GM12875 (cell line): ENCODE measurements at regions not wholly inside any gene's neighbourhood (a gene's known extent, or its start where the extent isn't known, plus 50 kb on each side); places are given as distances from the start of the nearest gene placed in this dataset.
"Not testable (repeated sequence)": the region's sequence is repeated elsewhere in the genome, so short reads cannot be mapped to it uniquely, and the experiment has no call there.

ENCODE experiments used
- H3K4me3 ChIP-seq: one replicate; pipeline ENCODE4 v1.5.1; 2011; ENCODE audit warnings: low read depth, low read length, control low read depth
- TF ChIP-seq, protein P1 (sequence below): IDR thresholded peaks from 2 replicates; pipeline ENCODE4 v1.5.1; 2011; ENCODE audit warnings: low read depth, mild to moderate bottlenecking, control low read depth, inconsistent platforms, low read length, moderate library complexity, borderline replicate concordance; ENCODE audit not compliant: insufficient read depth

- H3K4me3 ChIP-seq = no peak overlapping the region
- TF ChIP-seq, protein P1, sequence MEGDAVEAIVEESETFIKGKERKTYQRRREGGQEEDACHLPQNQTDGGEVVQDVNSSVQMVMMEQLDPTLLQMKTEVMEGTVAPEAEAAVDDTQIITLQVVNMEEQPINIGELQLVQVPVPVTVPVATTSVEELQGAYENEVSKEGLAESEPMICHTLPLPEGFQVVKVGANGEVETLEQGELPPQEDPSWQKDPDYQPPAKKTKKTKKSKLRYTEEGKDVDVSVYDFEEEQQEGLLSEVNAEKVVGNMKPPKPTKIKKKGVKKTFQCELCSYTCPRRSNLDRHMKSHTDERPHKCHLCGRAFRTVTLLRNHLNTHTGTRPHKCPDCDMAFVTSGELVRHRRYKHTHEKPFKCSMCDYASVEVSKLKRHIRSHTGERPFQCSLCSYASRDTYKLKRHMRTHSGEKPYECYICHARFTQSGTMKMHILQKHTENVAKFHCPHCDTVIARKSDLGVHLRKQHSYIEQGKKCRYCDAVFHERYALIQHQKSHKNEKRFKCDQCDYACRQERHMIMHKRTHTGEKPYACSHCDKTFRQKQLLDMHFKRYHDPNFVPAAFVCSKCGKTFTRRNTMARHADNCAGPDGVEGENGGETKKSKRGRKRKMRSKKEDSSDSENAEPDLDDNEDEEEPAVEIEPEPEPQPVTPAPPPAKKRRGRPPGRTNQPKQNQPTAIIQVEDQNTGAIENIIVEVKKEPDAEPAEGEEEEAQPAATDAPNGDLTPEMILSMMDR = no peak
Measured at GRCh38 chr2:239723486-239724193, 301.5 kb downstream of the NDUFA10 start.

GRCh38 chr2:239722760-239723470, 302.2 kb downstream of the NDUFA10 start:
- TF ChIP-seq, protein P1 = no peak

GRCh38 chr2:239721991-239722759, 303.0 kb downstream of the NDUFA10 start:
- TF ChIP-seq, protein P1 = no peak
- no peak overlapping the region for H3K4me3 ChIP-seq

More at GRCh38 chr2:239722760-239723470, 302.2 kb downstream of the NDUFA10 start:
- no peak overlapping the region for H3K4me3 ChIP-seq

DNA sequence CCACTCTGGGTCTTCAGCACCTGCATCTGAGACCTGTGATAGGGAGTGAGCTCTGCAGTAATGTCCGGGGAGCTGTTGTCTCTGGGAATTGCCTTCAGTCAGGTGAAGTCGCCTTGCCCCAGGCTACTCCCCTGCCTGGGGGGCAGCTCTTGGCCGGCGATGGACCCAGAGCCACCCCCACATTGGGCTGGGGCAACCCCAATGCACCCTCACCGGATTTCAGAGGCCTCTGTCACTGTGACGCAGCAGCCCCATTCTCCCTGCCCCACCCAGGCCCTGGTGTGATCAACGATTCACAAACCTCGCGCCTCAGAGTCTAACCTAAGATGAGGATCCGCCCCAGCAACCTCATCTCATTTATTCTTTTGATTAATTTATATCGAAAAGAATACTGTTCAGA, 303.6 kb downstream of the NDUFA10 start:
- TF ChIP-seq, protein P1 = no peak
- no peak overlapping the region for H3K4me3 ChIP-seq

- H3K4me3 ChIP-seq = no peak overlapping the region
- TF ChIP-seq, protein P1 = no peak
Measured at GRCh38 chr2:239720361-239721360, 304.5 kb downstream of the NDUFA10 start.

DNA sequence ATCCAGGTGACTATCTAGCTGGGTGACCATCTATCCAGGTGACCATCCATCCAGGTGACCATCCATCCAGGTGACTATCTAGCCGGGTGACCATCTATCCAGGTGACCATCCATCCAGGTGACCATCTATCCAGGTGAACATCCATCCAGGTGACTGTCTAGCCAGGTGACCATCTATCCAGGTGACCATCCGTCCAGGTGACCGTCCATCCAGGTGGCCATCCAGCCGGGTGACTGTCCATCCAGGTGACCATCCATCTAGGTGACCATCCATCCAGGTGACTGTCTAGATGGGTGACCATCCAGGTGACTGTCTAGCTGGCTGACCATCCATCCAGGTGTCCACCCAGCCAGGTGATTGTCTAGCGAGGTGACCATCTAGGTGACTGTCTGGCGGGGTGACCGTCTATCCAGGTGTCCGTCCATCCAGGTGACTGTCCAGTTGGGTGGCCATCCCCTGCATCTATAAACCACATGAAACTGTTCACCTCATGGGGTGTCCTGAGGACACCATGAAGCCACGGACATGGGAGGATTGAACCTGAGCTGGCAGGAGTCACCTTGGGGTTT, 305.3 kb downstream of the NDUFA10 start:
- no peak overlapping the region for H3K4me3 ChIP-seq
- TF ChIP-seq, protein P1 = no peak

GRCh38 chr2:239718991-239719390, 306.2 kb downstream of the NDUFA10 start:
- H3K4me3 ChIP-seq = not testable (repeated sequence)
